ENCODE measurements at regions not wholly inside any gene's neighbourhood (a gene's known extent, or its start where the extent isn't known, plus 50 kb on each side); places are given as distances from the start of the nearest gene placed in this dataset.
"Not testable (repeated sequence)": the region's sequence is repeated elsewhere in the genome, so short reads cannot be mapped to it uniquely, and the experiment has no call there.

DNA sequence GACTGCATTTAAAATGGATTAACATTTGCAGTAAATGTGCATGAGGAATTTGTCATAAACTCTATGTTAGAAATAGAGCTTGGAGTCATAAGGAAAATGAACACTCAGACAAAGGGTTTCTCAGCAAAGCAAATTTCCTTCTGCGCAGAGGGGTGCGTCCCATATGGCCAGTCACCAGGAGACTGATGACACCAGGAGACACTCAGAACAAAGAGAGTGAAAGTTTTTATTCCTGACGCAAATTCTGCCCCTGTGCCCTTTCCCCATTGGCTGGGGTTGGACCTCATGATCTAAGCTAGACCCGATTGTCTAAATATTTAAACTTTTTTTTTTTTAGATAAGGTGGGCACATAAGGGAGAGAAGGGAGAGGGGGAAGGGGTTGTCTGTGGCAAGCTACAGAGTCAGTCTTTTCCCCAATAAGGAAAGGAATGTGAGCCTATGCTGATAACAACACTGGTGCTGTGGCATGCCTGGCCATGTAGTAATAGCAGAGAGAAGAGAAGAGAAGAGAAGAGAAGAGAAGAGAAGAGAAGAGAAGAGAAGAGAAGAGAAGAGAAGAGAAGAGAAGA is 202.0 kb downstream of the POM121L12 start:
- H3K9me2 ChIP-seq (ENCODE audit: insufficient read depth): no peaks in the 10 kb centered on the region
- TF ChIP-seq FOSL1 (IDR thresholded peaks at IDR 0.05; ENCODE audit: low read depth) (no peak), CBX3 (IDR thresholded peaks at IDR 0.05; ENCODE audit: low read depth) (no peak), ZFX (IDR thresholded peaks at IDR 0.05) (no peak), ZNF274 (IDR thresholded peaks at IDR 0.05; ENCODE audit: low read depth, low read length) (no peak), SRF (IDR thresholded peaks at IDR 0.05; ENCODE audit: low read depth) (no peak), JUND (IDR thresholded peaks at IDR 0.05) (no peak), TCF7L2 (IDR thresholded peaks at IDR 0.05; ENCODE audit: borderline replicate concordance, extremely low read depth, insufficient read depth, insufficient read length) (no peak)
- TF ChIP-seq, protein P1, sequence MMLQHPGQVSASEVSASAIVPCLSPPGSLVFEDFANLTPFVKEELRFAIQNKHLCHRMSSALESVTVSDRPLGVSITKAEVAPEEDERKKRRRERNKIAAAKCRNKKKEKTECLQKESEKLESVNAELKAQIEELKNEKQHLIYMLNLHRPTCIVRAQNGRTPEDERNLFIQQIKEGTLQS (IDR thresholded peaks at IDR 0.05): no peak
- ChIA-PET CTCF (no interaction called here), POLR2A (no interaction called here), RAD21 (ENCODE audit: low non-redundant PET in 1 of 2, low total read pairs in 2 of 2, uncharacterized antibody in 2 of 2, unreplicated experiment in 2 of 2) (no interaction called here)
- ATAC-seq: no peak
- no peaks in the 10 kb centered on the region for H3K79me2 ChIP-seq (ENCODE audit: insufficient read depth, low read length)
- DNase-seq (ENCODE audit: low read depth, low spot score): no peak
- H2AFZ ChIP-seq (ENCODE audit: low read depth, low read length, poor library complexity, severe bottlenecking): no peak overlapping the region
- no peaks in the 10 kb centered on the region for H3K27me3 ChIP-seq (ENCODE audit: insufficient read depth, low read length)
- H3K36me3 ChIP-seq (ENCODE audit: control insufficient read depth in 1 of 2, insufficient read depth in 2 of 2, low read length in 2 of 2): no peaks in the 10 kb centered on the region
- no TSS peak for BruUV-seq (replicated peaks)
- H3K27ac ChIP-seq (ENCODE audit: low read depth, low read length): no peak overlapping the region
- no peak overlapping the region for H3K9ac ChIP-seq (ENCODE audit: low read length)
- H3K4me3 ChIP-seq (replicated peaks in 1 of 2; ENCODE audit: low read depth in 1 of 2, low read length in 2 of 2): no peak overlapping the region
- intact Hi-C loops (cut with micrococcal nuclease): no loop called here
- H3K4me2 ChIP-seq (ENCODE audit: low read length): no peak overlapping the region
- peaks cover 4% of the 10 kb centered on the region in 2 experiments; a peak in 2 of 4 replicates for H3K9me3 ChIP-seq (ENCODE audit: control insufficient read depth in 1 of 2, insufficient read depth in 1 of 2, low read depth in 1 of 2, low read length in 2 of 2)
- no peaks in the 10 kb centered on the region for H3K4me1 ChIP-seq (ENCODE audit: control insufficient read depth in 1 of 2, insufficient read depth in 2 of 2, low read length in 2 of 2)
- H4K20me1 ChIP-seq (ENCODE audit: insufficient read depth): no peaks in the 10 kb centered on the region

DNA sequence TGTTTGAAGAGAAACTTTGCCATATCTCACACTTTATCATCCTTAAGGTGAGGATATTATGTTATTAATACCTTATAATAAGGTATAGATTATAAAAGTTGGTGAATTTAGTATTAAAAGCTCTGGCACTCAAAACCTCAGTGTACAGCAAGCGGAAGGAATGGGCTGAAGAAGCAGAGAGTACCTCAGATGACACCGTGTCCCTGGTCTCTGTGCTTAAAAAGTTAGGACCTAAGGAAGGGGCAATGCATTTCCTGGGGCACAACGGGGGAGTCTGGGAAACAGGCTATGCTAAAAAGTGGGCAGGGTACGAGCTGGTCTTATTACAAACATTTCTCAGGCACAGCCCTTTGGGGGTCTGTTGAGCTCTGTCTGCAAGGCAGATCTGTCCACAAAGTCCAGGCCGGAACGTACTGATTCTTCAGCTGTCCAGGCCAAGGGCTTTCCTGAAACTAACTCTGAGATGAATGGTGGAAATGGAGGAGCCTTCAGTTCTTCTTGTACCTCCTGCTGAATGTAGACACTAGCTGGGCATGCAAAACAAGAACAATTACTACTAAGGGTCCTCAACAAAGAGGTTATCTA is 202.7 kb downstream of the POM121L12 start:
- ChIA-PET POLR2A (no interaction called here), CTCF (no interaction called here), RAD21 (ENCODE audit: low non-redundant PET in 1 of 2, low total read pairs in 2 of 2, uncharacterized antibody in 2 of 2, unreplicated experiment in 2 of 2) (no interaction called here)
- BruUV-seq (replicated peaks): no TSS peak
- intact Hi-C loops (cut with micrococcal nuclease): no loop called here
- Histone ChIP-seq H3K36me3 (ENCODE audit: control insufficient read depth in 1 of 2, insufficient read depth in 2 of 2, low read length in 2 of 2) (no peaks in the 10 kb centered on the region), H3K9ac (ENCODE audit: low read length) (no peak overlapping the region), H3K79me2 (ENCODE audit: insufficient read depth, low read length) (no peaks in the 10 kb centered on the region), H3K9me2 (ENCODE audit: insufficient read depth) (no peaks in the 10 kb centered on the region), H3K4me3 (replicated peaks in 1 of 2; ENCODE audit: low read depth in 1 of 2, low read length in 2 of 2) (no peak overlapping the region), H3K4me2 (ENCODE audit: low read length) (no peak overlapping the region), H3K4me1 (ENCODE audit: control insufficient read depth in 1 of 2, insufficient read depth in 2 of 2, low read length in 2 of 2) (no peaks in the 10 kb centered on the region), H3K27ac (ENCODE audit: low read depth, low read length) (no peak overlapping the region), H3K27me3 (ENCODE audit: insufficient read depth, low read length) (no peaks in the 10 kb centered on the region), H4K20me1 (ENCODE audit: insufficient read depth) (no peaks in the 10 kb centered on the region), H2AFZ (ENCODE audit: low read depth, low read length, poor library complexity, severe bottlenecking) (no peak overlapping the region), H3K9me3 (ENCODE audit: control insufficient read depth in 1 of 2, insufficient read depth in 1 of 2, low read depth in 1 of 2, low read length in 2 of 2) (peaks cover 4% of the 10 kb centered on the region in 2 experiments; a peak in 2 of 4 replicates)
- no peak for TF ChIP-seq SP1 (IDR thresholded peaks at IDR 0.05; ENCODE audit: low read depth)
- TF ChIP-seq YY1 (IDR thresholded peaks at IDR 0.05; ENCODE audit: extremely low read depth, insufficient replicate concordance, low read depth, low read length): no peak
- TF ChIP-seq, protein P2, sequence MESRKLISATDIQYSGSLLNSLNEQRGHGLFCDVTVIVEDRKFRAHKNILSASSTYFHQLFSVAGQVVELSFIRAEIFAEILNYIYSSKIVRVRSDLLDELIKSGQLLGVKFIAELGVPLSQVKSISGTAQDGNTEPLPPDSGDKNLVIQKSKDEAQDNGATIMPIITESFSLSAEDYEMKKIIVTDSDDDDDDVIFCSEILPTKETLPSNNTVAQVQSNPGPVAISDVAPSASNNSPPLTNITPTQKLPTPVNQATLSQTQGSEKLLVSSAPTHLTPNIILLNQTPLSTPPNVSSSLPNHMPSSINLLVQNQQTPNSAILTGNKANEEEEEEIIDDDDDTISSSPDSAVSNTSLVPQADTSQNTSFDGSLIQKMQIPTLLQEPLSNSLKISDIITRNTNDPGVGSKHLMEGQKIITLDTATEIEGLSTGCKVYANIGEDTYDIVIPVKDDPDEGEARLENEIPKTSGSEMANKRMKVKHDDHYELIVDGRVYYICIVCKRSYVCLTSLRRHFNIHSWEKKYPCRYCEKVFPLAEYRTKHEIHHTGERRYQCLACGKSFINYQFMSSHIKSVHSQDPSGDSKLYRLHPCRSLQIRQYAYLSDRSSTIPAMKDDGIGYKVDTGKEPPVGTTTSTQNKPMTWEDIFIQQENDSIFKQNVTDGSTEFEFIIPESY (IDR thresholded peaks at IDR 0.05; ENCODE audit: extremely low read depth, insufficient replicate concordance, low read length): no peak
- DNase-seq (ENCODE audit: low read depth, low spot score) (no peak), ATAC-seq (no peak)

DNA sequence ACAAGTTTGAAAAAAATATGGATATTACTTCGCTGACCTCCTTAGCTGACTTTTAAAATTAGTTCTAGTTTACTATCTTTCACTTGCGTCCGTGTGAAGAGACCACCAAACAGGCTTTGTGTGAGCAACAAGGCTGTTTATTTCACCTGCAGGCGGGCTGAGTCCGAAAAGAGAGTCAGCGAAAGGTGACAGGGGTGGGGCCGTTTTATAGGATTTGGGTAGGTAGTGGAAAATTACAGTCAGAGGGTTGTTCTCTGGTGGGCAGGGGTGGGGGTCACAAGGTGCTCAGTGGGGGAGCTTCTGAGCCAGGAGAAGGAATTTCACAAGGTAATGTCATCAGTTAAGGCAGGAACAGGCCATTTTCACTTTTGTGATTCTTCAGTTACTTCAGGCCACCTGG is 203.7 kb downstream of the POM121L12 start:
- BruUV-seq (replicated peaks); H2AFZ ChIP-seq (ENCODE audit: low read depth, low read length, poor library complexity, severe bottlenecking); H3K4me1 ChIP-seq (ENCODE audit: control insufficient read depth in 1 of 2, insufficient read depth in 2 of 2, low read length in 2 of 2); H3K9me2 ChIP-seq (ENCODE audit: insufficient read depth); intact Hi-C loops (cut with micrococcal nuclease); ATAC-seq; H3K27me3 ChIP-seq (ENCODE audit: insufficient read depth, low read length); RAD21 ChIA-PET (ENCODE audit: low non-redundant PET in 1 of 2, low total read pairs in 2 of 2, uncharacterized antibody in 2 of 2, unreplicated experiment in 2 of 2); H3K36me3 ChIP-seq (ENCODE audit: control insufficient read depth in 1 of 2, insufficient read depth in 2 of 2, low read length in 2 of 2); H3K4me2 ChIP-seq (ENCODE audit: low read length); H4K20me1 ChIP-seq (ENCODE audit: insufficient read depth); H3K27ac ChIP-seq (ENCODE audit: low read depth, low read length); POLR2A ChIA-PET; CTCF ChIA-PET; DNase-seq (ENCODE audit: low read depth, low spot score); H3K9ac ChIP-seq (ENCODE audit: low read length); H3K4me3 ChIP-seq (replicated peaks in 1 of 2; ENCODE audit: low read depth in 1 of 2, low read length in 2 of 2); H3K9me3 ChIP-seq (ENCODE audit: control insufficient read depth in 1 of 2, insufficient read depth in 1 of 2, low read depth in 1 of 2, low read length in 2 of 2); H3K79me2 ChIP-seq (ENCODE audit: insufficient read depth, low read length): not testable (repeated sequence)

Data from HCT116 (cell line).